Heart left ventricle (tissue), 16 donors: ENCODE measurements at regions not wholly inside any gene's neighbourhood (a gene's known extent, or its start where the extent isn't known, plus 50 kb on each side); places are given as distances from the start of the nearest gene placed in this dataset.

Source experiments
- ATAC-seq, 4 donors: fragments of 200-7000 bp; cut with Tn5 transposase; one replicate each; pipeline ENCODE4 v1.9.1; 2020 to 2022; ENCODE audit warnings: moderate library complexity in 4 of 4, mild to moderate bottlenecking in 3 of 4, moderate number of reproducible peaks in 1 of 4
- DNase-seq, 5 donors: peaks; one replicate each; pipeline ENCODE4 v3.0.0-alpha.2; 2020
- H3K27ac ChIP-seq, 12 donors: fragments of 200-600 bp; sonication (generic) in 4 of 12; one replicate each; pipeline versions ENCODE4 v1.5.0 to v1.8.0; 2016 to 2022; ENCODE audit warnings: mild to moderate bottlenecking in 2 of 12
- H3K27me3 ChIP-seq, 9 donors: fragments of 200-600 bp; sonication (generic) in 2 of 9; one replicate each; pipeline versions ENCODE4 v1.5.1 to v1.8.0; 2016 to 2022; ENCODE audit warnings: mild to moderate bottlenecking in 3 of 9
- H3K36me3 ChIP-seq, 9 donors: fragments of 200-600 bp; sonication (generic) in 2 of 9; one replicate each; pipeline versions ENCODE4 v1.5.0 to v1.8.0; 2018 to 2022; ENCODE audit warnings: mild to moderate bottlenecking in 2 of 9
- H3K4me1 ChIP-seq, 12 donors: fragments of 200-600 bp; sonication (generic) in 4 of 12; one replicate each; pipeline versions ENCODE4 v1.5.0 to v1.8.0; 2016 to 2022; ENCODE audit warnings: mild to moderate bottlenecking in 3 of 12
- H3K4me3 ChIP-seq, 12 donors: fragments of 200-600 bp; sonication (generic) in 4 of 12; one replicate each; pipeline versions ENCODE4 v1.5.0 to v1.8.0; 2017 to 2022; ENCODE audit warnings: mild to moderate bottlenecking in 9 of 12, moderate library complexity in 4 of 12
- H3K9me3 ChIP-seq, 12 donors: fragments of 200-600 bp; sonication (generic) in 4 of 12; one replicate each; pipeline versions ENCODE4 v1.5.0 to v1.8.0; 2016 to 2022; ENCODE audit warnings: mild to moderate bottlenecking in 1 of 12
- CTCF ChIP-seq, 12 donors: fragments of 200-600 bp; sonication (generic) in 4 of 12; IDR thresholded peaks; one replicate each; pipeline versions ENCODE4 v1.5.0 to v1.8.0; 2018 to 2022; ENCODE audit warnings: antibody characterized with exemption in 12 of 12, mild to moderate bottlenecking in 5 of 12
- POLR2A ChIP-seq, 2 donors: fragments of 450-650 bp; IDR thresholded peaks; one replicate each; pipeline ENCODE4 v1.6.1; 2017; ENCODE audit warnings: antibody characterized with exemption in 2 of 2, mild to moderate bottlenecking in 2 of 2, moderate library complexity in 2 of 2
- WGBS, 4 donors: extraction: QIAGEN DNeasy Blood & Tissue Kit in 2 of 4; methylation state at CpG; one replicate each; pipeline versions ENCODE4 v1.1.5 to v1.1.7; 2013 to 2018; 5-methylcytosine and 5-hydroxymethylcytosine counted together
- intact Hi-C, 10 donors: fragments of 100-400 bp; cut with DNase I; formaldehyde crosslinking; loops; one replicate each; pipeline versions ENCODE4 v1.11.1 to v1.14.2; 2022
- donor health status: ischemic (EF 13 %, LVEDD 7.1; RV severe dilation, severe dysfunction).
- donor health status: healthy with polysubstance abuse.
- donor health status: DM: no; HTN: yes; CAD: no.
- donor health status: DM: no; HTN: no; CAD: no.
- donor health status: ischemic (EF 25% LVEDD 6.9; RV normal size, moderate dysfunction).
- donor health status: ischemic (EF 25% LVEDD 5.7; RV mildly dilated, moderate dysfunction).
- donor health status: healthy.
- donor health status: DM: yes; HTN: yes; CAD: no.
- donor health status: ischemic (EF 35%, LVEDD 5.7; RV mildly dilated, moderate dysfunction).
- donor health status: nonischemic (EF 11% LVEDD 7.7; RV severe dilation, severe dysfunction).
- donor health status: DM: yes; HTN: yes; CAD: no.
- donor health status: PGD.
- donor health status: ischemic (EF 29% LVEDD 5.4; RV normal size, mild dysfunction).
- donor health status: nonischemic (EF 23%, LVEDD 6.1; RV moderate dilation, normal function).

DNA sequence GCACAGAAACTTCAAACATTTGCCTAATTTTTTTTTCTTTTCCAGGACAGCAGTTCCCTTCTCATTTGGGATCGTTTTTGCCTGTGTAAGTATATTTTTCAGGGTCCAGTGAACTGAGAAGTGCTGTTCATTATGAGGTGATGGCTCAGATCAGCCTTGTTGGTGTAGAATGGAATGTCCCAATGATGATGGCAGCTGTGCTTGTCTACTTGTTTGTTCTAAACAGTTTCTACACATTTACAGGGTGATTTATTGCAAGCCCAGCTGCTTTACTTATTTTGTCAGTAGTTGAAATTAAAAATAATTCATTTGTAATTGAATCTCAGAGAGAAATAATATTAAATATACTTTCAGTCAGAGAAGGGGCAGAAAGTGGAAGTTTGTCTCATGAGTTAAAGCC is 337.6 kb upstream of the SEMA6A start:
- Histone ChIP-seq H3K4me3 (no peak overlapping the region), H3K36me3 (no peaks in the 10 kb centered on the region), H3K27me3 (no peaks in the 10 kb centered on the region), H3K27ac (no peak overlapping the region), H3K4me1 (peaks cover 0 to 16% (median 0%) of the 10 kb centered on the region in 12 donors), H3K9me3 (no peaks in the 10 kb centered on the region)
- no peak for TF ChIP-seq POLR2A (IDR thresholded peaks at IDR 0.05)
- TF ChIP-seq CTCF (IDR thresholded peaks at IDR 0.05): no peak
- DNase-seq (no peak), ATAC-seq (no peak)
- intact Hi-C loops: no loop called here
- WGBS, 4 donors: 71 to 92% (median 80%) methylated on average over 1 of the region's 1 CpG

DNA sequence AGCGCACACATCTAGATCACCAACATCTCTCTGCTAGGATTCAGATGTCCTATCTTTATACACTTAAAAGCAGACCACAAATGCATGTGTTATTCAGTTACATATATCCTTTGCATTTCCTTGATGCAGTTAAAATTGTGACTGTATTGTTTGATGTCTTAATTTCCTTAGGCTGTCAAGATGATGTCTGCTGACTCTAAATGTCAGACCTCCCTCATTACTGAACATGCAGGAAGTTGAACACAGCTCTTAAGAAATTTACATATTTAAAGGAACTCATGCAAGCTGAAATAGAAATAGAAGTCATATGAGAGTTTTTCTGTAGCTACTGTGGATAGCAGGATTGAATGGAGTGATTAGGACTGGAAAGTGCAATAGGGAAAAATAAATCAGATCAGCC is 336.5 kb upstream of the SEMA6A start:
- Histone ChIP-seq H3K27me3 (no peaks in the 10 kb centered on the region), H3K4me1 (peaks cover 0 to 16% (median 0%) of the 10 kb centered on the region in 12 donors), H3K27ac (no peak overlapping the region), H3K9me3 (no peaks in the 10 kb centered on the region), H3K4me3 (no peak overlapping the region), H3K36me3 (no peaks in the 10 kb centered on the region)
- no peak for TF ChIP-seq CTCF (IDR thresholded peaks at IDR 0.05)
- TF ChIP-seq POLR2A (IDR thresholded peaks at IDR 0.05): no peak
- WGBS, 4 donors: 97 to 100% (median 98%) methylated on average over 1 of the region's 1 CpG
- DNase-seq (no peak), ATAC-seq (no peak)
- intact Hi-C loops: no loop called here

- no peaks in the 10 kb centered on the region for H3K36me3 ChIP-seq
- ATAC-seq (no peak), DNase-seq (no peak)
- no peak overlapping the region for H3K4me3 ChIP-seq
- TF ChIP-seq POLR2A (IDR thresholded peaks at IDR 0.05) (no peak), CTCF (IDR thresholded peaks at IDR 0.05) (no peak)
- no peak overlapping the region for H3K27ac ChIP-seq
- H3K27me3 ChIP-seq: no peaks in the 10 kb centered on the region
- no peaks in the 10 kb centered on the region for H3K4me1 ChIP-seq
- WGBS, 4 donors: 93 to 98% (median 97%) methylated on average over 1 of the region's 1 CpG
- H3K9me3 ChIP-seq: no peaks in the 10 kb centered on the region
- intact Hi-C loops: no loop called here
Observed at GRCh38 chr5:116908537-116908936, 333.9 kb upstream of the SEMA6A start.

GRCh38 chr5:116905885-116906284 is 331.3 kb upstream of the SEMA6A start:
- ATAC-seq (no peak), DNase-seq (no peak)
- WGBS, 4 donors: 87 to 94% (median 90%) methylated on average over 3 of the region's 3 CpGs
- Histone ChIP-seq H3K36me3 (no peaks in the 10 kb centered on the region), H3K9me3 (no peaks in the 10 kb centered on the region), H3K4me3 (no peak overlapping the region), H3K27ac (no peak overlapping the region), H3K27me3 (no peaks in the 10 kb centered on the region), H3K4me1 (peaks cover 0 to 3% (median 0%) of the 10 kb centered on the region in 12 donors)
- intact Hi-C loops: no loop called here
- TF ChIP-seq POLR2A (IDR thresholded peaks at IDR 0.05): no peak
- TF ChIP-seq CTCF (IDR thresholded peaks at IDR 0.05): no peak
